ENCODE measurements at regions not wholly inside any gene's neighbourhood (a gene's known extent, or its start where the extent isn't known, plus 50 kb on each side); places are given as distances from the start of the nearest gene placed in this dataset.

DNA sequence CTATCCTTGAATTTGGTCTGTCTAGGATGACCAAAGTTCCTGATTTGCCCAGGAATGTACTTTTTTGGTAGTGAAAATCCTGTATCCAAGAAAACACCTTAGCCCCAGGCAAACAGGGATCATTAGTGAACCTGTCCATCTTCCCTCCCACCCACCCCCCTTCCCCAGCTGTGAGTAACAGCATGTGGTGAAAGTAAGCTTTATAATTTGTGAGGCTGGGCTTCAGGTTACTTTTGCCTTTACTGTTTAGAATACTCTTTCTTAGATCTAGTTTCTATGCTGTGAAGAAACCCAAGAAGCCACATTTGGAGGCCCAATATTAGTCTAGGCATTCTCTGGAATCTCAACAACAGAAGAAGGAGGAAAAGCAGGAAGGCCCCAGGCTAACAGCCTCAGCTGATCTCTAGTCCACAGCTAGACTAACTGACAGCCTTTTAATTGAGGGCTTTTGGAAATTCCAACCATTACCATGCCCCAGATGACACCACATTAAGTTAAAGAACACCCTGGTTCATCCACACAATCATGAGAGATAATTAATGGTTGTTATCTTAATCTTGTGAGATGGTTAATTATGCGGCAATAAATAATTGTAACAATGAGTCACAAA, 703.0 kb upstream of the NUDT12 start:
- WGBS (ENCODE audit: insufficient coverage) = no CpG with 5 or more reads among the region's 1 CpG
- Mint-ChIP-seq H3K4me3 (no peak overlapping the region), H3K4me1 (no peaks in the 10 kb centered on the region), H3K27ac (no peak overlapping the region), H3K9me3 (peaks cover 12 to 19% of the 10 kb centered on the region in 2 donors), H3K36me3 (no peaks in the 10 kb centered on the region), H3K27me3 (ENCODE audit: low read depth in 2 of 2) (no peaks in the 10 kb centered on the region)
- DNase-seq = no peak
- Histone ChIP-seq H3K4me3 (ENCODE audit: low read length) (no peak overlapping the region), H3K36me3 (ENCODE audit: control insufficient read depth, insufficient read depth, low read length) (no peaks in the 10 kb centered on the region), H3K4me1 (ENCODE audit: control insufficient read depth, insufficient read depth, low read length) (no peaks in the 10 kb centered on the region), H3K27ac (ENCODE audit: low read length) (no peak overlapping the region), H3K27me3 (ENCODE audit: control insufficient read depth, insufficient read depth, low read length) (no peaks in the 10 kb centered on the region), H3K9me3 (ENCODE audit: control insufficient read depth, insufficient read depth, low read length) (peaks cover under 1% of the 10 kb centered on the region)
- intact Hi-C loops (cut with micrococcal nuclease) = no loop called here
- no peak for TF ChIP-seq CTCF (IDR thresholded peaks at IDR 0.05)
- no peak for ATAC-seq

DNA sequence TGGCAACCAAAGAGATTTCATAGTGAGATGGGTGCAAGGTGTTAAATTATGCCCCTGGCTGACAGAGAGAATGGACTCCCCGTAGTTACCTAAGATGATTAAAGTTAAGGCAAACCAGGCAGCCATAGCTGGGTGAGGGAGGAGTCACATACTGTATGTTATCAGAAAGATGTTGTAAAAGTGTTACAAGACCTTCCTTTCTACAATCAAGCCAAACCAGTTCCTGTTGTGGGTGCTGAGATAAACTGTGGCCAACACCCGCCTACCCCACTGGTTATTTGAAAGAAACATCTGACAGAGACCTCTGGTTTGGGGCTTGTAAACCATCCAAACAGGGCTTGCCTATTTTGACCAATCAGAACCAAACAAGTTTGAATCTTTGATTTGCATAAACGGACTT, 684.7 kb upstream of the NUDT12 start:
- DNase-seq = no peak
- H3K27ac ChIP-seq (ENCODE audit: low read length) = no peak overlapping the region
- no peaks in the 10 kb centered on the region for H3K27me3 ChIP-seq (ENCODE audit: control insufficient read depth, insufficient read depth, low read length)
- H3K27me3 Mint-ChIP-seq (ENCODE audit: low read depth in 2 of 2) = no peaks in the 10 kb centered on the region
- no peaks in the 10 kb centered on the region for H3K4me1 Mint-ChIP-seq
- no peaks in the 10 kb centered on the region for H3K4me1 ChIP-seq (ENCODE audit: control insufficient read depth, insufficient read depth, low read length)
- peaks cover 12 to 28% of the 10 kb centered on the region in 2 donors for H3K9me3 Mint-ChIP-seq
- WGBS (ENCODE audit: insufficient coverage) = 63% methylated on average over 3 of the region's 3 CpGs
- no peak overlapping the region for H3K4me3 Mint-ChIP-seq
- no peaks in the 10 kb centered on the region for H3K36me3 ChIP-seq (ENCODE audit: control insufficient read depth, insufficient read depth, low read length)
- no peak for TF ChIP-seq CTCF (IDR thresholded peaks at IDR 0.05)
- no peaks in the 10 kb centered on the region for H3K36me3 Mint-ChIP-seq
- intact Hi-C loops (cut with micrococcal nuclease) = no loop called here
- H3K27ac Mint-ChIP-seq = no peak overlapping the region
- H3K4me3 ChIP-seq (ENCODE audit: low read length) = no peak overlapping the region
- no peaks in the 10 kb centered on the region for H3K9me3 ChIP-seq (ENCODE audit: control insufficient read depth, insufficient read depth, low read length)
- no peak for ATAC-seq

- Histone ChIP-seq H3K9me3 (ENCODE audit: control insufficient read depth, insufficient read depth, low read length) (no peaks in the 10 kb centered on the region), H3K27ac (ENCODE audit: low read length) (no peak overlapping the region), H3K27me3 (ENCODE audit: control insufficient read depth, insufficient read depth, low read length) (no peaks in the 10 kb centered on the region), H3K36me3 (ENCODE audit: control insufficient read depth, insufficient read depth, low read length) (no peaks in the 10 kb centered on the region), H3K4me3 (ENCODE audit: low read length) (no peak overlapping the region), H3K4me1 (ENCODE audit: control insufficient read depth, insufficient read depth, low read length) (no peaks in the 10 kb centered on the region)
- TF ChIP-seq CTCF (IDR thresholded peaks at IDR 0.05) = no peak
- 89% methylated on average over 4 of the region's 4 CpGs for WGBS (ENCODE audit: insufficient coverage)
- Mint-ChIP-seq H3K4me3 (no peak overlapping the region), H3K27ac (no peak overlapping the region), H3K27me3 (ENCODE audit: low read depth in 2 of 2) (no peaks in the 10 kb centered on the region), H3K4me1 (no peaks in the 10 kb centered on the region), H3K9me3 (peaks cover 2 to 12% of the 10 kb centered on the region in 2 donors), H3K36me3 (no peaks in the 10 kb centered on the region)
- DNase-seq (no peak), ATAC-seq (no peak)
- intact Hi-C loops (cut with micrococcal nuclease) = no loop called here
Observed at GRCh38 chr5:104241046-104241445, 678.5 kb upstream of the NUDT12 start.

- Histone ChIP-seq H3K27ac (ENCODE audit: low read length) (no peak overlapping the region), H3K4me3 (ENCODE audit: low read length) (no peak overlapping the region), H3K27me3 (ENCODE audit: control insufficient read depth, insufficient read depth, low read length) (no peaks in the 10 kb centered on the region), H3K36me3 (ENCODE audit: control insufficient read depth, insufficient read depth, low read length) (no peaks in the 10 kb centered on the region), H3K9me3 (ENCODE audit: control insufficient read depth, insufficient read depth, low read length) (no peaks in the 10 kb centered on the region), H3K4me1 (ENCODE audit: control insufficient read depth, insufficient read depth, low read length) (no peaks in the 10 kb centered on the region)
- Mint-ChIP-seq H3K36me3 (no peaks in the 10 kb centered on the region), H3K9me3 (peaks cover 0 to 2% of the 10 kb centered on the region in 2 donors), H3K27me3 (ENCODE audit: low read depth in 2 of 2) (no peaks in the 10 kb centered on the region), H3K4me3 (no peak overlapping the region), H3K4me1 (no peaks in the 10 kb centered on the region), H3K27ac (no peak overlapping the region)
- no peak for ATAC-seq
- no peak for TF ChIP-seq CTCF (IDR thresholded peaks at IDR 0.05)
- WGBS (ENCODE audit: insufficient coverage) = 83% methylated on average over 5 of the region's 5 CpGs
- DNase-seq = no peak
- intact Hi-C loops (cut with micrococcal nuclease) = no loop called here
Observed at GRCh38 chr5:104237586-104237985, 675.0 kb upstream of the NUDT12 start.

All from natural killer cell (primary cell).